Testis (tissue), 2 donors: ENCODE measurements at regions not wholly inside any gene's neighbourhood (a gene's known extent, or its start where the extent isn't known, plus 50 kb on each side); places are given as distances from the start of the nearest gene placed in this dataset.

Experiments
- DNase-seq: peaks from one replicate; pipeline ENCODE4 v3.0.0-alpha.2; 2019
- H3K27ac ChIP-seq, 2 donors: fragments of 200-600 bp; sonication (generic); one replicate each; pipeline ENCODE4 v1.5.1; 2019
- H3K27me3 ChIP-seq: fragments of 200-600 bp; sonication (generic); one replicate; pipeline ENCODE4 v1.5.1; 2019
- H3K36me3 ChIP-seq: fragments of 200-600 bp; sonication (generic); one replicate; pipeline ENCODE4 v1.5.1; 2017; ENCODE audit warnings: low read depth; ENCODE audit errors: missing control alignments
- H3K4me1 ChIP-seq: fragments of 200-600 bp; sonication (generic); one replicate; pipeline ENCODE4 v1.5.1; 2019
- H3K4me3 ChIP-seq, 2 donors: fragments of 200-600 bp; sonication (generic); one replicate each; pipeline ENCODE4 v1.5.1; 2017 to 2019
- H3K9me3 ChIP-seq: fragments of 200-600 bp; sonication (generic); one replicate; pipeline ENCODE4 v1.5.1; 2017
- CTCF ChIP-seq, 3 experiments: fragments of 450-650 bp in 2 of 3; fragments of 200-600 bp in 1 of 3; sonication (generic) in 1 of 3; IDR thresholded peaks; one replicate each; pipeline ENCODE4 v1.5.1; 2016 to 2019; ENCODE audit warnings: antibody characterized with exemption in 3 of 3, mild to moderate bottlenecking in 2 of 3, moderate library complexity in 1 of 3
- POLR2A ChIP-seq: fragments of 450-650 bp; IDR thresholded peaks from one replicate; pipeline ENCODE4 v1.6.1; 2017; ENCODE audit warnings: antibody characterized with exemption, mild to moderate bottlenecking, moderate library complexity
- WGBS, 2 donors: methylation state at CpG; one replicate each; pipeline ENCODE4 v1.1.5; 2018; 5-methylcytosine and 5-hydroxymethylcytosine counted together
- intact Hi-C: fragments of 100-400 bp; cut with DNase I; formaldehyde crosslinking; loops from one replicate; pipeline ENCODE4 v1.15.1; 2023; ENCODE audit warnings: low total_unique reads

- TF ChIP-seq CTCF (IDR thresholded peaks at IDR 0.05), result no peak
- TF ChIP-seq POLR2A, result no peak
- no peaks in the 10 kb centered on the region for H3K36me3 ChIP-seq
- no peaks in the 10 kb centered on the region for H3K27me3 ChIP-seq
- no peaks in the 10 kb centered on the region for H3K9me3 ChIP-seq
- intact Hi-C loops, result no loop called here
- WGBS, 2 donors, result 61 to 76% methylated on average over 11 of the region's 11 CpGs
- no peak overlapping the region for H3K27ac ChIP-seq
- no peaks in the 10 kb centered on the region for H3K4me1 ChIP-seq
- no peak overlapping the region for H3K4me3 ChIP-seq
- no peak for DNase-seq
These were observed 136.0 kb upstream of the THBS1 start for GRCh38 chr15:39444735-39445470.

- Histone ChIP-seq H3K4me1 (no peaks in the 10 kb centered on the region), H3K36me3 (no peaks in the 10 kb centered on the region), H3K27me3 (no peaks in the 10 kb centered on the region), H3K4me3 (no peak overlapping the region), H3K9me3 (no peaks in the 10 kb centered on the region), H3K27ac (no peak overlapping the region)
- TF ChIP-seq CTCF (IDR thresholded peaks at IDR 0.05), result no peak
- no peak for TF ChIP-seq POLR2A
- no peak for DNase-seq
- WGBS, 2 donors, result 93 to 97% methylated on average over 2 of the region's 2 CpGs
- intact Hi-C loops, result no loop called here
These were observed 134.9 kb upstream of the THBS1 start for GRCh38 chr15:39445931-39446330.

GRCh38 chr15:39447346-39447745 lies 133.5 kb upstream of the THBS1 start:
- TF ChIP-seq POLR2A, result no peak
- no peak for TF ChIP-seq CTCF (IDR thresholded peaks at IDR 0.05)
- Histone ChIP-seq H3K36me3 (no peaks in the 10 kb centered on the region), H3K4me1 (no peaks in the 10 kb centered on the region), H3K9me3 (no peaks in the 10 kb centered on the region), H3K4me3 (no peak overlapping the region), H3K27ac (no peak overlapping the region), H3K27me3 (no peaks in the 10 kb centered on the region)
- intact Hi-C loops, result no loop called here
- DNase-seq, result no peak
- 83 to 88% methylated on average over 2 of the region's 2 CpGs for WGBS, 2 donors

- Histone ChIP-seq H3K27ac (no peak overlapping the region), H3K27me3 (no peaks in the 10 kb centered on the region), H3K4me3 (no peak overlapping the region), H3K36me3 (no peaks in the 10 kb centered on the region), H3K9me3 (no peaks in the 10 kb centered on the region), H3K4me1 (no peaks in the 10 kb centered on the region)
- no peak for DNase-seq
- intact Hi-C loops, result no loop called here
- 83 to 93% methylated on average over 4 of the region's 4 CpGs for WGBS, 2 donors
- TF ChIP-seq CTCF (IDR thresholded peaks at IDR 0.05), result no peak
- TF ChIP-seq POLR2A, result no peak
These were observed 133.0 kb upstream of the THBS1 start for GRCh38 chr15:39447881-39448280.

GRCh38 chr15:39448409-39448808 lies 132.5 kb upstream of the THBS1 start:
- no peak for DNase-seq
- Histone ChIP-seq H3K9me3 (no peaks in the 10 kb centered on the region), H3K4me1 (no peaks in the 10 kb centered on the region), H3K27ac (no peak overlapping the region), H3K4me3 (no peak overlapping the region), H3K36me3 (no peaks in the 10 kb centered on the region), H3K27me3 (no peaks in the 10 kb centered on the region)
- intact Hi-C loops, result no loop called here
- no peak for TF ChIP-seq CTCF (IDR thresholded peaks at IDR 0.05)
- no peak for TF ChIP-seq POLR2A
- WGBS, 2 donors, result 92 to 93% methylated on average over 4 of the region's 4 CpGs
